22Rv1 (cell line): ENCODE measurements at regions not wholly inside any gene's neighbourhood (a gene's known extent, or its start where the extent isn't known, plus 50 kb on each side); places are given as distances from the start of the nearest gene placed in this dataset.

ENCODE experiments used
- ZFX ChIP-seq: fragments of 450-650 bp; IDR thresholded peaks from 2 replicates; pipeline ENCODE4 v1.6.1; 2017; ENCODE audit warnings: antibody characterized with exemption, borderline replicate concordance
- TF ChIP-seq, protein P1 (sequence below): fragments of 450-650 bp; IDR thresholded peaks from 2 replicates; pipeline ENCODE4 v1.5.1; 2017; ENCODE audit warnings: mild to moderate bottlenecking

DNA sequence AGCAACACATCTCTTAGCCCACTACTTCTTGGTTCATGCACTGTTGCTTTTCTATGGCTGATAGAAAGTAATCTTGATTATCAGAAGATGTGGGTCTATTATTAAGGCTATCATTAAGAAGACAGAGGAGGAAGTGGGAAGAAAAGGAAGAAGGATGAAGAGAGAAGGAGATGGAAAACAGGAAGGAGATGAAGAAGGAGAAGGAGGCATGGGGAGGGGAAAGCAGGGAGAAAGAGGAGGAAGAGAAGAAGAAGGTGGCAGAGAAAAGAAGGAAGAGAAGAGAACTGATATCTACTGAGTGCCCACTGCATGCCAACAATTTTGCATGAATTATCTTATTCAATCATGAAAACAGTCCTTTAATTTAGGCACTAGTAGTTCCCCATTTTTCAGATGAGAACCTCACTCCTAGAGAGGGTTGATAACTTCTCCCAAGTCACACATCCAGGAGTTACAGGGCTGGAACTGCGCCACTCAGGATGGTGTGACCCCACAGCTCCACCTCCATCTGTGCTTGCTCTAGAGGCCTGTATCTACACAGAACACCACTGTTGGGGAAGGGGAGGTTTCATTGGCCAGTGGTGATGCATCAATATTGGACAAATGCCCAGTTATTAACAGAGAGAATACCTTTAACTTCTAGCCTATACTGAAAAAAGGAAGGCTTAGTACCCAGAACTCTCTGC, 147.4 kb downstream of the CXCL12 start:
- TF ChIP-seq, protein P1, sequence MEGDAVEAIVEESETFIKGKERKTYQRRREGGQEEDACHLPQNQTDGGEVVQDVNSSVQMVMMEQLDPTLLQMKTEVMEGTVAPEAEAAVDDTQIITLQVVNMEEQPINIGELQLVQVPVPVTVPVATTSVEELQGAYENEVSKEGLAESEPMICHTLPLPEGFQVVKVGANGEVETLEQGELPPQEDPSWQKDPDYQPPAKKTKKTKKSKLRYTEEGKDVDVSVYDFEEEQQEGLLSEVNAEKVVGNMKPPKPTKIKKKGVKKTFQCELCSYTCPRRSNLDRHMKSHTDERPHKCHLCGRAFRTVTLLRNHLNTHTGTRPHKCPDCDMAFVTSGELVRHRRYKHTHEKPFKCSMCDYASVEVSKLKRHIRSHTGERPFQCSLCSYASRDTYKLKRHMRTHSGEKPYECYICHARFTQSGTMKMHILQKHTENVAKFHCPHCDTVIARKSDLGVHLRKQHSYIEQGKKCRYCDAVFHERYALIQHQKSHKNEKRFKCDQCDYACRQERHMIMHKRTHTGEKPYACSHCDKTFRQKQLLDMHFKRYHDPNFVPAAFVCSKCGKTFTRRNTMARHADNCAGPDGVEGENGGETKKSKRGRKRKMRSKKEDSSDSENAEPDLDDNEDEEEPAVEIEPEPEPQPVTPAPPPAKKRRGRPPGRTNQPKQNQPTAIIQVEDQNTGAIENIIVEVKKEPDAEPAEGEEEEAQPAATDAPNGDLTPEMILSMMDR = no peak
- no peak for TF ChIP-seq ZFX
